H9 (cell line): ENCODE measurements at regions not wholly inside any gene's neighbourhood (a gene's known extent, or its start where the extent isn't known, plus 50 kb on each side); places are given as distances from the start of the nearest gene placed in this dataset.

ENCODE experiments used
- DNase-seq: peaks from one replicate; pipeline ENCODE4 v3.0.0-alpha.2; 2017
- H2AFZ ChIP-seq: one replicate; pipeline ENCODE4 v1.6.1; 2013; ENCODE audit warnings: mild to moderate bottlenecking, low read length, control low read depth, moderate library complexity
- H2AK5ac ChIP-seq: 2 replicates; pipeline ENCODE4 v1.6.1; 2013; ENCODE audit warnings: low read length, control low read depth, mixed read lengths; ENCODE audit not compliant: insufficient read length
- H2BK120ac ChIP-seq: one replicate; pipeline ENCODE4 v1.6.1; 2013; ENCODE audit warnings: low read depth, mild to moderate bottlenecking, low read length, control low read depth, inconsistent platforms; ENCODE audit not compliant: poor library complexity, severe bottlenecking
- H2BK12ac ChIP-seq: 2 replicates; pipeline ENCODE4 v1.6.1; 2013; ENCODE audit warnings: low read length, control low read depth, mixed read lengths, low read depth; ENCODE audit not compliant: insufficient read length
- H2BK15ac ChIP-seq: 2 replicates; pipeline ENCODE4 v1.6.1; 2013; ENCODE audit warnings: low read depth, low read length, control low read depth
- H2BK20ac ChIP-seq: one replicate; pipeline ENCODE4 v1.6.1; 2013; ENCODE audit warnings: low read depth, mild to moderate bottlenecking, low read length, control low read depth, inconsistent platforms; ENCODE audit not compliant: poor library complexity, severe bottlenecking
- H2BK5ac ChIP-seq: 2 replicates; pipeline ENCODE4 v1.6.1; 2013; ENCODE audit warnings: low read length, control low read depth, mixed read lengths; ENCODE audit not compliant: insufficient read length
- H3K14ac ChIP-seq: 2 replicates; pipeline ENCODE4 v1.6.1; 2013; ENCODE audit warnings: low read length, control low read depth; ENCODE audit not compliant: insufficient read depth
- H3K18ac ChIP-seq: 2 replicates; pipeline ENCODE4 v1.6.1; 2013; ENCODE audit warnings: low read depth, mild to moderate bottlenecking, mixed read lengths, low read length, control low read depth; ENCODE audit not compliant: insufficient read length
- H3K23ac ChIP-seq: 2 replicates; pipeline ENCODE4 v1.6.1; 2013; ENCODE audit warnings: low read length, control low read depth, mixed read lengths, low read depth; ENCODE audit not compliant: insufficient read length
- H3K23me2 ChIP-seq: 2 replicates; pipeline ENCODE4 v1.6.1; 2013; ENCODE audit warnings: low read depth, mild to moderate bottlenecking, mixed read lengths, low read length, control low read depth; ENCODE audit not compliant: insufficient read length, poor library complexity, severe bottlenecking
- H3K27ac ChIP-seq: 2 replicates; pipeline ENCODE4 v1.5.1; 2013; ENCODE audit warnings: low read length, control low read depth, mixed read lengths, low read depth; ENCODE audit not compliant: insufficient read length
- H3K27me3 ChIP-seq: 2 replicates; pipeline ENCODE4 v1.6.1; 2013; ENCODE audit warnings: low read length, control low read depth, inconsistent platforms; ENCODE audit not compliant: insufficient read depth
- H3K4ac ChIP-seq: 2 replicates; pipeline ENCODE4 v1.6.1; 2013; ENCODE audit warnings: low read depth, mild to moderate bottlenecking, control low read depth, inconsistent platforms, low read length, moderate library complexity
- H3K4me1 ChIP-seq: 2 replicates; pipeline ENCODE4 v1.6.1; 2013; ENCODE audit warnings: low read length, control low read depth, inconsistent platforms; ENCODE audit not compliant: insufficient read depth
- H3K4me2 ChIP-seq: 2 replicates; pipeline ENCODE4 v1.6.1; 2013; ENCODE audit warnings: low read length, control low read depth, mixed read lengths; ENCODE audit not compliant: insufficient read length, insufficient read depth
- H3K56ac ChIP-seq: 2 replicates; pipeline ENCODE4 v1.6.1; 2013; ENCODE audit warnings: low read depth, mild to moderate bottlenecking, mixed read lengths, low read length, control low read depth; ENCODE audit not compliant: insufficient read length
- H3K79me1 ChIP-seq: 2 replicates; pipeline ENCODE4 v1.6.1; 2013; ENCODE audit warnings: low read depth, mild to moderate bottlenecking, moderate library complexity, low read length, control low read depth, inconsistent platforms; ENCODE audit not compliant: insufficient read depth, poor library complexity, severe bottlenecking
- H3K79me2 ChIP-seq: 2 replicates; pipeline ENCODE4 v1.6.1; 2013; ENCODE audit warnings: low read length, control low read depth, inconsistent platforms; ENCODE audit not compliant: insufficient read depth
- H3K9ac ChIP-seq: 2 replicates; pipeline ENCODE4 v1.6.1; 2013; ENCODE audit warnings: low read length, control low read depth, mixed read lengths; ENCODE audit not compliant: insufficient read length; ENCODE audit errors: extremely low read depth
- H3K9me3 ChIP-seq: one replicate; pipeline ENCODE4 v1.6.1; 2013; ENCODE audit warnings: low read depth, low read length, inconsistent platforms; ENCODE audit not compliant: control insufficient read depth
- H3T11ph ChIP-seq: one replicate; pipeline ENCODE4 v1.6.1; 2013; ENCODE audit warnings: mild to moderate bottlenecking, low read length, control low read depth, inconsistent platforms
- H4K20me1 ChIP-seq: one replicate; pipeline ENCODE4 v1.6.1; 2013; ENCODE audit not compliant: control insufficient read depth, insufficient read length, insufficient read depth
- H4K5ac ChIP-seq: 2 replicates; pipeline ENCODE4 v1.6.1; 2013; ENCODE audit warnings: low read depth, mild to moderate bottlenecking, mixed read lengths, low read length, control low read depth; ENCODE audit not compliant: insufficient read length
- H4K8ac ChIP-seq: replicated peaks from 2 replicates; pipeline ENCODE4 v1.6.1; 2013; ENCODE audit warnings: low read length, control low read depth, mixed read lengths, low read depth; ENCODE audit not compliant: insufficient read length
- H4K91ac ChIP-seq: 2 replicates; pipeline ENCODE4 v1.6.1; 2013; ENCODE audit warnings: low read depth, mild to moderate bottlenecking, moderate library complexity, mixed read lengths, low read length, control low read depth; ENCODE audit not compliant: insufficient read length
- H3K27ac Mint-ChIP-seq, 3 experiments: 2 replicates in 2 of 3; 3 replicates in 1 of 3; pipeline ENCODE4 v1.8.0; 2020 to 2021; ENCODE audit warnings: mixed read lengths in 3 of 3, mild to moderate bottlenecking in 1 of 3, moderate library complexity in 1 of 3
- H3K27me3 Mint-ChIP-seq: 2 replicates; pipeline ENCODE4 v1.8.0; 2021; ENCODE audit warnings: low read depth, mild to moderate bottlenecking, moderate library complexity, mixed read lengths
- H3K36me3 Mint-ChIP-seq, 3 experiments: 2 replicates in 2 of 3; 3 replicates in 1 of 3; pipeline ENCODE4 v1.8.0; 2020 to 2021; ENCODE audit warnings: low read depth in 3 of 3, mixed read lengths in 3 of 3; ENCODE audit not compliant: insufficient read depth in 1 of 3
- H3K4me1 Mint-ChIP-seq, 2 experiments: 2 replicates each; pipeline ENCODE4 v1.8.0; 2020; ENCODE audit warnings: mixed read lengths in 2 of 2
- H3K4me3 Mint-ChIP-seq, 2 experiments: 2 replicates in 1 of 2; 3 replicates in 1 of 2; pipeline ENCODE4 v1.8.0; 2020 to 2021; ENCODE audit warnings: mild to moderate bottlenecking in 2 of 2, mixed read lengths in 2 of 2, moderate library complexity in 1 of 2
- H3K9me3 Mint-ChIP-seq, 2 experiments: 2 replicates in 1 of 2; 3 replicates in 1 of 2; pipeline ENCODE4 v1.8.0; 2020; ENCODE audit warnings: mild to moderate bottlenecking in 2 of 2, mixed read lengths in 2 of 2, moderate library complexity in 1 of 2
- CTCF ChIP-seq: fragments of 200-600 bp; sonication (generic); conservative IDR thresholded peaks from 3 replicates; pipeline ENCODE4 v1.8.0; 2021; ENCODE audit warnings: antibody characterized with exemption, mild to moderate bottlenecking
- WGBS: extraction: QIAGEN DNeasy Blood & Tissue Kit; methylation state at CpG from one replicate; pipeline ENCODE4 v1.1.7; 2013; ENCODE audit warnings: missing lambda C conversion rate, low lambda C conversion rate, mixed read lengths; ENCODE audit not compliant: insufficient read length; ENCODE audit errors: extremely low coverage; 5-methylcytosine and 5-hydroxymethylcytosine counted together

- TF ChIP-seq CTCF, result no peak
- Histone ChIP-seq H2BK5ac (no peak overlapping the region), H3K4me1 (no peaks in the 10 kb centered on the region), H2BK12ac (no peak overlapping the region), H3K23me2 (no peaks in the 10 kb centered on the region), H2BK120ac (no peak overlapping the region), H3K56ac (no peak overlapping the region), H4K91ac (no peak overlapping the region), H4K20me1 (no peaks in the 10 kb centered on the region), H2BK15ac (no peak overlapping the region), H2AFZ (no peak overlapping the region), H3K79me2 (no peaks in the 10 kb centered on the region), H3K79me1 (no peaks in the 10 kb centered on the region), H3K9ac (no peak overlapping the region), H3K4me2 (no peak overlapping the region), H4K5ac (no peak overlapping the region), H3T11ph (no peak overlapping the region), H3K4ac (no peak overlapping the region), H3K18ac (no peak overlapping the region), H3K27me3 (no peaks in the 10 kb centered on the region), H3K14ac (no peak overlapping the region), H3K9me3 (no peaks in the 10 kb centered on the region), H2AK5ac (no peak overlapping the region), H3K27ac (no peak overlapping the region), H2BK20ac (no peak overlapping the region), H4K8ac (no peak overlapping the region), H3K23ac (no peak overlapping the region)
- Mint-ChIP-seq H3K4me3 (no peak overlapping the region), H3K36me3 (peaks cover 0 to 3% (median 0%) of the 10 kb centered on the region in 3 experiments; a peak in 4 of 7 replicates), H3K27ac (no peak overlapping the region), H3K27me3 (no peaks in the 10 kb centered on the region), H3K9me3 (0 out of 5 replicates have a peak, but pooled peaks cover 0 to 2% of the 10 kb centered on the region in 2 experiments), H3K4me1 (no peaks in the 10 kb centered on the region)
- DNase-seq, result no peak
- WGBS, result no CpG with 5 or more reads among the region's 1 CpG
These were observed 183.8 kb upstream of the TCF21 start for GRCh38 chr6:133705066-133705465.
